ENCODE measurements at regions not wholly inside any gene's neighbourhood (a gene's known extent, or its start where the extent isn't known, plus 50 kb on each side); places are given as distances from the start of the nearest gene placed in this dataset.

GRCh38 chr10:110415809-110416208 lies 81.9 kb upstream of the DUSP5 start:
- no peak for TF ChIP-seq CTCF (conservative IDR thresholded peaks at IDR 0.05; ENCODE audit: low read depth, low read length)
- no peak for TF ChIP-seq EZH2 (IDR thresholded peaks at IDR 0.05; ENCODE audit: borderline replicate concordance, low read depth, low read length, poor library complexity, severe bottlenecking)

Measured in A673 (cell line).